Right ventricle myocardium superior (tissue), 1 donor: ENCODE measurements at regions not wholly inside any gene's neighbourhood (a gene's known extent, or its start where the extent isn't known, plus 50 kb on each side); places are given as distances from the start of the nearest gene placed in this dataset.

Source experiments
- ATAC-seq: fragments of 200-7000 bp; cut with Tn5 transposase; one replicate; pipeline ENCODE4 v1.9.1; 2020; ENCODE audit warnings: mild to moderate bottlenecking; ENCODE audit not compliant: poor library complexity
- DNase-seq: peaks from one replicate; pipeline ENCODE4 v3.0.0-alpha.2; 2020
- intact Hi-C: fragments of 100-400 bp; cut with DNase I; formaldehyde crosslinking; loops from one replicate; pipeline ENCODE4 v1.11.2; 2022
- donor health status: DM: no; HTN: yes; CAD: no; lungs with severe emphysema.

DNA sequence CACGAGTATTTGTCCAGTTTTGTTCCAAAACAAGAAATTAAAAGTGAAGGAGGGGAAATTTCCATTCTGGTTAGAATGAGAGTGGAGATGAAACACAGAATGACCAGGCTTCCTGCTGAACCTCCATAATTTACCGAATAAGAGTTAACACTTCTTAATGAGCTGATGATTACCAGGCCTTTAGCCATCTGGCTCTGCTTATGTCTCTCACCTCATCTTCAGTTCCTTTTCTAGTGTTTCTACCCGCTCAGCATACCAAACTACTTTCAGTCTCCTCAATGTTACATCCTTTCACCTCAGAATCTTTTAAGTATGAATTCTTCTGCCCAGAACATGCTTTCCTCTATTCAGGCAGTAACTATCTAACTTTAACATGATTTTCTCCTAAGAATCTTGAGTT, 209.0 kb upstream of the RSPO3 start:
- DNase-seq, result no peak
- intact Hi-C loops, result no loop called here
- no peak for ATAC-seq

GRCh38 chr6:126913651-126914050, 204.8 kb upstream of the RSPO3 start:
- intact Hi-C loops, result no loop called here

GRCh38 chr6:126914172-126914571, 204.3 kb upstream of the RSPO3 start:
- no peak for DNase-seq
- intact Hi-C loops, result no loop called here
- no peak for ATAC-seq

More at GRCh38 chr6:126913651-126914050, 204.8 kb upstream of the RSPO3 start:
- DNase-seq, result no peak
- no peak for ATAC-seq

GRCh38 chr6:126914801-126915200, 203.7 kb upstream of the RSPO3 start:
- no peak for ATAC-seq
- no peak for DNase-seq
- intact Hi-C loops, result no loop called here

GRCh38 chr6:126919947-126920346, 198.5 kb upstream of the RSPO3 start:
- DNase-seq (no peak), ATAC-seq (no peak)
- intact Hi-C loops, result no loop called here

DNA sequence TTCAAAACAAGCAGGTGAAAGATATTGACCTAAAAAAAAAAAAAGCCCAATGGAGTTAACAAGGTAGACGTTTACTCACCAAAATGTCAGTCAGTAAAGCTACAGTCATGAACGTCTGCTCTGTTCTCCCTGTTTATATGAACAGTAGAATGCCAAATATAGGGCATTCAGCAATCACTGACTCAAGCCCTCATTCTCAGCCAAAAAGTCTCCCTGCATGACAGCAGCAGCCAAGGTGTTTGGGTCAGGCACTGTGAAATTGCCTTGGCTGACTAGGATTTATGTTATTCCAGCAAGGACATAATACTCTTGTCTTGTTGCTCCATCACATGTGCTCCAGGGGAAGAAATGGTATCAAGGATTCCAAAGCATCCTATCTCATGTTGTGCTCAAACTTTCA, 194.7 kb upstream of the RSPO3 start:
- intact Hi-C loops, result no loop called here
- no peak for ATAC-seq
- DNase-seq, result no peak

- ATAC-seq, result no peak
- DNase-seq, result no peak
- intact Hi-C loops, result no loop called here
Observed at GRCh38 chr6:126926926-126927325, 191.5 kb upstream of the RSPO3 start.

DNA sequence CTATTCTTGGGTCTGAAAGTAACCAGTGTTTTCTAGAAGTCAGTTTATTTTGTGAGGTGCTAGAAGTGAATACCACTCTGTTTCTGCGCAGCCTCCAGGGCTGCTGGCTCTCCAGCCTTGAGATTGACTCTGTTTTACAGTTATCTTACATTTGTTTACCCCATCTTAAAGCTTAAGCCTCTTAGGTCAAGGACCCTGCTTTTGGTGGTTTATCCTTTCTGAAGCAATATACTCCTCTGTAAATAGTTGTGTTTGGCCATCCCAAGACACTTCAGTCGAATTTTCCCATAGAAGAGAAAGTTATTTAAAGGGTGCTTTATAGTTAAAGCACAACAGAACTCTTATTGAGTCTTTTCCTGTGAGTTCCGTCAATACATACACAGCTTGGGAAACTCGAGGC, 190.6 kb upstream of the RSPO3 start:
- DNase-seq, result no peak
- intact Hi-C loops, result no loop called here
- no peak for ATAC-seq

GRCh38 chr6:126937426-126937825, 181.0 kb upstream of the RSPO3 start:
- DNase-seq (no peak), ATAC-seq (no peak)
- intact Hi-C loops, result no loop called here

DNA sequence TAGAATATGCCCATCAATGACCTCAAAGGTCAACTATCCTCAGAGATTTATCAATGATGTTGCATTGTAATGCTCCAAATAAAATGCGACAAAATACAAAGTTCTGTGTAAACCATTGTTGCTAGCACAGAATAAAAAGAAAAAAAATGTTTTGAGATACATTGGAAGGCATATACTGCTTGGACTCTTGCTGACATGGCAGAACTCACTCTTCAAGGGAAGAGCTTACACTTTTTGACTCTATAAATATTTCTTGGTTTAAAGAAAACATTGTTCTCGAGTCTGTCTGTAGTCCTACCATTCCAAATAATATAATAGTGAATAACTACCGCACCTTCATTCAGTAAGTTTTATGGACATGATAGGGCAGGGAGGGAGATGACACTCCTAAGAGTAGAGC, 178.7 kb upstream of the RSPO3 start:
- DNase-seq (no peak), ATAC-seq (no peak)
- intact Hi-C loops, result no loop called here

DNA sequence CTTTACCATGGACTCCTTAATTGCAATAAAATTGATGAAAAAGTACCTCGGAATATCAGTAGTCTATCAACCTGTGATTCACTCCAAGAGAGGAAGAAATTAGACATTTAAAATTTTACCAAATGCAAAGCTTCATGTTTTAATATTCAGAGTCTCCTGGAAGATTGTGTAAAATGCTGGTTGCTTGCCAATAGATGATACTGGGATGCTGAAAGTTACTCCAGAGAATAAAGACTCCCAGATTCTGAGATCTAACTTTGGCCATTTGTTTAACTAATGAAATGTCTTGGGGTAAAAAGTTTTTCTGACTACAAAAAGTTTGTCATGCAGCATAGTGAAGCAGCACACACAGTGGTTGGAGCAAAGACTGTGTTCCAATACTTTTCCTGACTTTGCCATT, 176.7 kb upstream of the RSPO3 start:
- intact Hi-C loops, result no loop called here
- no peak for DNase-seq
- no peak for ATAC-seq

- no peak for ATAC-seq
Observed at GRCh38 chr6:126944512-126944911, 174.0 kb upstream of the RSPO3 start.

GRCh38 chr6:126945150-126945685, 173.3 kb upstream of the RSPO3 start:
- ATAC-seq (no peak), DNase-seq (no peak)
- intact Hi-C loops, result no loop called here

More at GRCh38 chr6:126944512-126944911, 174.0 kb upstream of the RSPO3 start:
- no peak for DNase-seq
- intact Hi-C loops, result no loop called here

GRCh38 chr6:126945812-126946360, 172.6 kb upstream of the RSPO3 start:
- intact Hi-C loops, result no loop called here
- DNase-seq (no peak), ATAC-seq (no peak)

DNA sequence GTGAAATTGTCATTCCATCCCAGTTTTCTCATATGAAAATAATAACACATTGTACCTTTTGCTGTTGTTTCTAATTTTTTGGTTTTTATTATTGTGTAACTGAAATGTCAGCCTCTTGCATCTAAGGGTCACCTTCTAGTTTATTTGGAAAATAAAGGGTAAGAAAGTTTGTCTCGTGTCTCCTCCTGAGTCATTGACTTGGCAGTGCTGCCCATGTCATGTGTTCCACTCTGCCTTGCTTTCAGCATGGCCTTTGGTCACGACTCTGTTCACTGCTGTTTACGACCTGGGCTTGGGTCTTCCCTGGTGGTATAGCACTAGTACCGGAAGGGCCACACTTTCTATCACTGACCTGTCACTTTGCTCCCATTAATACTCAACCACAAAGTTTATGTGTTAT, 171.4 kb upstream of the RSPO3 start:
- ATAC-seq (no peak), DNase-seq (no peak)
- intact Hi-C loops, result no loop called here

- intact Hi-C loops, result no loop called here
- ATAC-seq (no peak), DNase-seq (no peak)
Observed at GRCh38 chr6:126949786-126950185, 168.7 kb upstream of the RSPO3 start.

- DNase-seq (no peak), ATAC-seq (no peak)
- intact Hi-C loops, result no loop called here
Observed at GRCh38 chr6:126955621-126956020, 162.8 kb upstream of the RSPO3 start.

DNA sequence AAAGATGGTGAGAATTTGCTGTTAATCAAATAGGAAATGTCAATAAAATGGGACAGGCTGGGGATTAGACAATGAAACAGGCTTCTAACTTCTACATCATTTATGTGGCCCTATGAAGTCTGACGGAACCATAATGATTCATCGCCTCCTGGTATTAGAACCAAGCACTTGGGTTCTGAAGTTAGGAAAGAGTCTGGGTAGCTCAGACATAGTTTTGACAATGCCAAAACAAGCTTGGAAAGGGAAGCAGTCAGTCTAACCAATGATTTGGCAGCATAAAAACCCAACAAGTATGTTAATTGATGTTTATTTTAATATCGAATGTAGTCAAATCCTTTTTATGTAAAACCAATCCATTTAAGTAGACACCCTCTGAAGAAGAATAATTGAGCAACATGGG, 160.8 kb upstream of the RSPO3 start:
- DNase-seq (no peak), ATAC-seq (no peak)
- intact Hi-C loops, result no loop called here

GRCh38 chr6:126959765-126960164, 158.7 kb upstream of the RSPO3 start:
- no peak for DNase-seq
- intact Hi-C loops, result no loop called here
- ATAC-seq, result no peak

DNA sequence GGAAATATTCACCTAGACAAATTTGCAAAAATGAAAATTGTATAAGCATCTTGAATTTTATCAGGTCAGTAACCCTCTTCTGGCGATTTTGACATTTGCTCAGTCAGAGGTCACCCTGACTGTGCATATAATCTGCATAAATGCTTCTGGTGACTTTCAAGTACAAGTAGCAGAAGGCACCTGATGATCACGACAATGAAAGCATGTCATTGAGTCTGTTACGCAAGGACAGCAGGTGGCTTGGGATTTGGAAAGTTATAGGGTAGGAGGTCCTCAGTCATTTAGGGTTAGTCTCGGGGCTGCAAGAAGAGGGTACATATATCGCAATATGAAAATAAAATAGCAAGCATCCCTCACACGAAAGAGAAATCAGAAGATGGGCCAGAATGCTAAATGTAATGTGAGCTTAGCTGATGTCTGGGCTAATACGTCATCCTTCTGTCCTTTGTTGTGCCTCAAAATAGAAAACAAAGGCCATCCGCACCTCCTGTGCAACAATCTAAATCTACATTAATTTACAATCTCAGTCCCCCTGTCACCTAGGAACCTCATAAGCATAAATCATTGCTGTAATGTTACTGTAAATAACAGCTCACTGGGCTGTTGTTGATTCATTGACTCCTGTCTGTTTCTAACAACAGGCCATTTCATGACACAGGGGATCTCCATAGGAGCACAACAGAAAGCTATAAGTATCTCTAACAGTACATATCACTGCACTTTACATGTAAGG, 155.2 kb upstream of the RSPO3 start:
- no peak for ATAC-seq
- DNase-seq, result no peak
- intact Hi-C loops, result no loop called here
